ENCODE measurements at regions not wholly inside any gene's neighbourhood (a gene's known extent, or its start where the extent isn't known, plus 50 kb on each side); places are given as distances from the start of the nearest gene placed in this dataset.

GRCh38 chr7:28310460-28310848, 101.9 kb upstream of the CREB5 start:
- no peak overlapping the region for H3K4me3 ChIP-seq (replicated peaks; ENCODE audit: low read depth, low read length)
- no peak for DNase-seq (ENCODE audit: extremely low read depth, low read depth)
- TF ChIP-seq CTCF (IDR thresholded peaks at IDR 0.05; ENCODE audit: low read depth, low read length, missing control alignments), result no peak

- no peak overlapping the region for H3K4me3 ChIP-seq (replicated peaks; ENCODE audit: low read depth, low read length)
- TF ChIP-seq CTCF (IDR thresholded peaks at IDR 0.05; ENCODE audit: low read depth, low read length, missing control alignments), result no peak
- DNase-seq (ENCODE audit: extremely low read depth, low read depth), result no peak
Observed at GRCh38 chr7:28311670-28312069, 100.6 kb upstream of the CREB5 start.

- TF ChIP-seq CTCF (IDR thresholded peaks at IDR 0.05; ENCODE audit: low read depth, low read length, missing control alignments), result no peak
- DNase-seq (ENCODE audit: extremely low read depth, low read depth), result no peak
- no peak overlapping the region for H3K4me3 ChIP-seq (replicated peaks; ENCODE audit: low read depth, low read length)
Observed at GRCh38 chr7:28312948-28313347, 99.4 kb upstream of the CREB5 start.

GRCh38 chr7:28314841-28315240, 97.5 kb upstream of the CREB5 start:
- H3K4me3 ChIP-seq (replicated peaks; ENCODE audit: low read depth, low read length), result no peak overlapping the region
- no peak for TF ChIP-seq CTCF (IDR thresholded peaks at IDR 0.05; ENCODE audit: low read depth, low read length, missing control alignments)
- DNase-seq (ENCODE audit: extremely low read depth, low read depth), result no peak

- peak; percentile 56 for DNase-seq (ENCODE audit: extremely low read depth, low read depth)
- TF ChIP-seq CTCF (IDR thresholded peaks at IDR 0.05; ENCODE audit: low read depth, low read length, missing control alignments), result no peak
- H3K4me3 ChIP-seq (replicated peaks; ENCODE audit: low read depth, low read length), result 0 out of 2 replicates have a peak overlapping the region, but pooled peaks have one; percentile 4
Observed at GRCh38 chr7:28315565-28316410, 96.5 kb upstream of the CREB5 start.

- DNase-seq (ENCODE audit: extremely low read depth, low read depth), result no peak
- H3K4me3 ChIP-seq (replicated peaks; ENCODE audit: low read depth, low read length), result no peak overlapping the region
- TF ChIP-seq CTCF (IDR thresholded peaks at IDR 0.05; ENCODE audit: low read depth, low read length, missing control alignments), result no peak
Observed at GRCh38 chr7:28316489-28316888, 95.8 kb upstream of the CREB5 start.

All from HFF-Myc (cell line).